DND-41 (cell line): ENCODE measurements at regions not wholly inside any gene's neighbourhood (a gene's known extent, or its start where the extent isn't known, plus 50 kb on each side); places are given as distances from the start of the nearest gene placed in this dataset.

ENCODE experiments used
- ATAC-seq: fragments of 200-7000 bp; cut with Tn5 transposase; 3 replicates; pipeline ENCODE4 v1.9.1; 2021; ENCODE audit warnings: low read depth; ENCODE audit not compliant: insufficient read depth
- DNase-seq: peaks from one replicate; pipeline ENCODE4 v3.0.0-alpha.2; 2020
- H2AFZ ChIP-seq: 2 replicates; pipeline ENCODE4 v1.6.0; 2012; ENCODE audit warnings: low read depth, low read length
- H3K27ac ChIP-seq: 2 replicates; pipeline ENCODE4 v1.5.1; 2012; ENCODE audit warnings: low read length, inconsistent platforms
- H3K27me3 ChIP-seq: fragments of 200-600 bp; sonication (generic); 2 replicates; pipeline ENCODE4 v1.6.0; 2012; ENCODE audit warnings: low read length, mild to moderate bottlenecking, inconsistent platforms; ENCODE audit not compliant: insufficient read depth, poor library complexity
- H3K36me3 ChIP-seq: 2 replicates; pipeline ENCODE4 v1.5.1; 2012; ENCODE audit warnings: low read length, inconsistent platforms; ENCODE audit not compliant: insufficient read depth
- H3K4me1 ChIP-seq: 2 replicates; pipeline ENCODE4 v1.5.1; 2012; ENCODE audit warnings: mild to moderate bottlenecking, low read length; ENCODE audit not compliant: insufficient read depth
- H3K4me2 ChIP-seq: 2 replicates; pipeline ENCODE4 v1.6.0; 2012; ENCODE audit warnings: mild to moderate bottlenecking, moderate library complexity, low read length, inconsistent platforms; ENCODE audit not compliant: insufficient read depth
- H3K4me3 ChIP-seq, 2 experiments: fragments of 200-600 bp in 1 of 2; shearing (Covaris generic) in 1 of 2; 2 replicates each; pipeline ENCODE4 v1.5.1; 2012 to 2016; ENCODE audit warnings: inconsistent platforms in 2 of 2, low read length in 2 of 2, mild to moderate bottlenecking in 2 of 2, low read depth in 1 of 2, moderate library complexity in 1 of 2
- H3K79me2 ChIP-seq: 2 replicates; pipeline ENCODE4 v1.6.0; 2012; ENCODE audit warnings: low read length, inconsistent platforms; ENCODE audit not compliant: insufficient read depth
- H3K9ac ChIP-seq: 2 replicates; pipeline ENCODE4 v1.6.0; 2012; ENCODE audit warnings: low read depth, mild to moderate bottlenecking, inconsistent platforms, low read length, moderate library complexity
- H3K9me3 ChIP-seq: 2 replicates; pipeline ENCODE4 v1.5.1; 2012; ENCODE audit warnings: low read length, moderate library complexity, mild to moderate bottlenecking, inconsistent platforms; ENCODE audit not compliant: insufficient read depth, severe bottlenecking
- H4K20me1 ChIP-seq: 2 replicates; pipeline ENCODE4 v1.6.0; 2012; ENCODE audit warnings: low read length; ENCODE audit not compliant: insufficient read depth
- CTCF ChIP-seq: IDR thresholded peaks from 2 replicates; pipeline ENCODE4 v1.5.1; 2012; ENCODE audit warnings: borderline replicate concordance, low read length, moderate library complexity, mild to moderate bottlenecking; ENCODE audit not compliant: poor library complexity, severe bottlenecking; ENCODE audit errors: extremely low read depth
- EZH2 ChIP-seq: IDR thresholded peaks from 3 replicates; pipeline ENCODE4 v1.6.1; 2012; ENCODE audit warnings: borderline replicate concordance, low read depth, mild to moderate bottlenecking, moderate library complexity, low read length, inconsistent platforms; ENCODE audit not compliant: severe bottlenecking

- no peak overlapping the region for H3K4me3 ChIP-seq
- no peaks in the 10 kb centered on the region for H3K36me3 ChIP-seq
- H3K4me1 ChIP-seq, result no peaks in the 10 kb centered on the region
- no peak overlapping the region for H3K4me2 ChIP-seq
- no peaks in the 10 kb centered on the region for H4K20me1 ChIP-seq
- ATAC-seq (no peak), DNase-seq (no peak)
- H3K27ac ChIP-seq, result no peak overlapping the region
- H2AFZ ChIP-seq, result no peak overlapping the region
- peaks cover 30% of the 10 kb centered on the region for H3K27me3 ChIP-seq
- H3K9me3 ChIP-seq, result no peaks in the 10 kb centered on the region
- no peak overlapping the region for H3K9ac ChIP-seq
- no peaks in the 10 kb centered on the region for H3K79me2 ChIP-seq
- no peak for TF ChIP-seq CTCF
- no peak for TF ChIP-seq EZH2
These were observed 317.5 kb upstream of the OR4E1 start for GRCh38 chr14:21991130-21991529.

GRCh38 chr14:21990116-21990515, 316.5 kb upstream of the OR4E1 start:
- Histone ChIP-seq H3K4me2 (no peak overlapping the region), H3K4me1 (no peaks in the 10 kb centered on the region), H3K27me3 (peaks cover 35% of the 10 kb centered on the region), H3K4me3 (no peak overlapping the region), H3K9me3 (no peaks in the 10 kb centered on the region), H4K20me1 (no peaks in the 10 kb centered on the region), H3K27ac (no peak overlapping the region), H3K36me3 (no peaks in the 10 kb centered on the region), H3K9ac (no peak overlapping the region), H2AFZ (no peak overlapping the region), H3K79me2 (no peaks in the 10 kb centered on the region)
- DNase-seq (no peak), ATAC-seq (peak; percentile 71)
- TF ChIP-seq CTCF (peak; percentile 69), EZH2 (no peak)

GRCh38 chr14:21989090-21989489, 315.5 kb upstream of the OR4E1 start:
- H3K27ac ChIP-seq, result no peak overlapping the region
- H2AFZ ChIP-seq, result no peak overlapping the region
- no peak overlapping the region for H3K4me2 ChIP-seq
- H3K27me3 ChIP-seq, result peaks cover 32% of the 10 kb centered on the region
- no peak overlapping the region for H3K9ac ChIP-seq
- DNase-seq, result no peak
- H4K20me1 ChIP-seq, result no peaks in the 10 kb centered on the region
- H3K4me1 ChIP-seq, result no peaks in the 10 kb centered on the region
- no peaks in the 10 kb centered on the region for H3K36me3 ChIP-seq
- no peak for TF ChIP-seq EZH2
- no peak for TF ChIP-seq CTCF
- ATAC-seq, result no peak
- H3K79me2 ChIP-seq, result no peaks in the 10 kb centered on the region
- H3K9me3 ChIP-seq, result no peaks in the 10 kb centered on the region
- H3K4me3 ChIP-seq, result no peak overlapping the region

GRCh38 chr14:21988413-21988812, 314.8 kb upstream of the OR4E1 start:
- peaks cover 33% of the 10 kb centered on the region for H3K27me3 ChIP-seq
- no peak for TF ChIP-seq CTCF
- TF ChIP-seq EZH2, result no peak
- H3K36me3 ChIP-seq, result no peaks in the 10 kb centered on the region
- no peaks in the 10 kb centered on the region for H3K4me1 ChIP-seq
- ATAC-seq, result no peak
- H2AFZ ChIP-seq, result no peak overlapping the region
- DNase-seq, result no peak
- H3K9ac ChIP-seq, result no peak overlapping the region
- no peaks in the 10 kb centered on the region for H3K9me3 ChIP-seq
- H3K79me2 ChIP-seq, result no peaks in the 10 kb centered on the region
- no peak overlapping the region for H3K27ac ChIP-seq
- no peaks in the 10 kb centered on the region for H4K20me1 ChIP-seq
- no peak overlapping the region for H3K4me3 ChIP-seq
- H3K4me2 ChIP-seq, result no peak overlapping the region
